ENCODE measurements at regions not wholly inside any gene's neighbourhood (a gene's known extent, or its start where the extent isn't known, plus 50 kb on each side); places are given as distances from the start of the nearest gene placed in this dataset.

GRCh38 chr17:22496450-22496849 is 804.1 kb downstream of the KCNJ18 start:
- H3K9me3 ChIP-seq (ENCODE audit: control extremely low read depth in 1 of 5, control insufficient read depth in 4 of 5, insufficient read depth in 2 of 5, low read depth in 1 of 5, low read length in 4 of 5) = peaks cover 0 to 1% (median 0%) of the 10 kb centered on the region in 5 experiments

GRCh38 chr17:22503322-22503899 is 811.1 kb downstream of the KCNJ18 start:
- Histone ChIP-seq H3K4me3 (ENCODE audit: control insufficient read depth in 1 of 7, extremely low read depth in 1 of 7, insufficient read depth in 4 of 7, low read depth in 2 of 7, low read length in 6 of 7) (no peak overlapping the region), H3K36me3 (ENCODE audit: control insufficient read depth in 4 of 4, insufficient read depth in 4 of 4, low read length in 3 of 4) (no peaks in the 10 kb centered on the region), H3K27ac (ENCODE audit: insufficient read depth in 1 of 2, low read depth in 1 of 2, low read length in 2 of 2, poor library complexity in 1 of 2, severe bottlenecking in 2 of 2) (no peak overlapping the region), H3K9me3 (ENCODE audit: control extremely low read depth in 1 of 5, control insufficient read depth in 4 of 5, insufficient read depth in 2 of 5, low read depth in 1 of 5, low read length in 4 of 5) (peaks cover 2 to 11% (median 5%) of the 10 kb centered on the region in 5 experiments), H3K4me1 (ENCODE audit: control extremely low read depth in 1 of 4, control insufficient read depth in 4 of 4, insufficient read depth in 4 of 4, low read length in 3 of 4) (no peaks in the 10 kb centered on the region), H3K27me3 (replicated peaks in 2 of 5; ENCODE audit: control insufficient read depth in 4 of 5, insufficient read depth in 5 of 5, low read length in 4 of 5) (no peaks in the 10 kb centered on the region)
- no peak for DNase-seq
- POLR2A ChIA-PET = no interaction called here
- CTCF ChIA-PET = no interaction called here
- WGBS (ENCODE audit: insufficient coverage) = 68% methylated on average over 4 of the region's 5 CpGs

More at GRCh38 chr17:22496450-22496849, 804.1 kb downstream of the KCNJ18 start:
- WGBS (ENCODE audit: insufficient coverage) = 89% methylated on average over 4 of the region's 5 CpGs
- H3K27ac ChIP-seq (ENCODE audit: insufficient read depth in 1 of 2, low read depth in 1 of 2, low read length in 2 of 2, poor library complexity in 1 of 2, severe bottlenecking in 2 of 2) = no peak overlapping the region
- H3K4me3 ChIP-seq (ENCODE audit: control insufficient read depth in 1 of 7, extremely low read depth in 1 of 7, insufficient read depth in 4 of 7, low read depth in 2 of 7, low read length in 6 of 7) = no peak overlapping the region
- ChIA-PET POLR2A (no interaction called here), CTCF (no interaction called here)
- H3K27me3 ChIP-seq (replicated peaks in 2 of 5; ENCODE audit: control insufficient read depth in 4 of 5, insufficient read depth in 5 of 5, low read length in 4 of 5) = no peaks in the 10 kb centered on the region
- DNase-seq = no peak
- H3K36me3 ChIP-seq (ENCODE audit: control insufficient read depth in 4 of 4, insufficient read depth in 4 of 4, low read length in 3 of 4) = no peaks in the 10 kb centered on the region
- H3K4me1 ChIP-seq (ENCODE audit: control extremely low read depth in 1 of 4, control insufficient read depth in 4 of 4, insufficient read depth in 4 of 4, low read length in 3 of 4) = no peaks in the 10 kb centered on the region

GRCh38 chr17:22505660-22506059 is 813.3 kb downstream of the KCNJ18 start:
- H3K36me3 ChIP-seq (ENCODE audit: control insufficient read depth in 4 of 4, insufficient read depth in 4 of 4, low read length in 3 of 4) = no peaks in the 10 kb centered on the region
- WGBS (ENCODE audit: insufficient coverage) = 82% methylated on average over 6 of the region's 10 CpGs
- no peaks in the 10 kb centered on the region for H3K4me1 ChIP-seq (ENCODE audit: control extremely low read depth in 1 of 4, control insufficient read depth in 4 of 4, insufficient read depth in 4 of 4, low read length in 3 of 4)
- no peak overlapping the region for H3K27ac ChIP-seq (ENCODE audit: insufficient read depth in 1 of 2, low read depth in 1 of 2, low read length in 2 of 2, poor library complexity in 1 of 2, severe bottlenecking in 2 of 2)
- no peak overlapping the region for H3K4me3 ChIP-seq (ENCODE audit: control insufficient read depth in 1 of 7, extremely low read depth in 1 of 7, insufficient read depth in 4 of 7, low read depth in 2 of 7, low read length in 6 of 7)
- DNase-seq = no peak
- H3K9me3 ChIP-seq (ENCODE audit: control extremely low read depth in 1 of 5, control insufficient read depth in 4 of 5, insufficient read depth in 2 of 5, low read depth in 1 of 5, low read length in 4 of 5) = peaks cover 2 to 11% (median 5%) of the 10 kb centered on the region in 5 experiments
- CTCF ChIA-PET = no interaction called here
- POLR2A ChIA-PET = no interaction called here
- no peaks in the 10 kb centered on the region for H3K27me3 ChIP-seq (replicated peaks in 2 of 5; ENCODE audit: control insufficient read depth in 4 of 5, insufficient read depth in 5 of 5, low read length in 4 of 5)

GRCh38 chr17:22506231-22506630 is 813.9 kb downstream of the KCNJ18 start:
- H3K27me3 ChIP-seq (replicated peaks in 2 of 5; ENCODE audit: control insufficient read depth in 4 of 5, insufficient read depth in 5 of 5, low read length in 4 of 5) = no peaks in the 10 kb centered on the region
- POLR2A ChIA-PET = no interaction called here
- WGBS (ENCODE audit: insufficient coverage) = 78% methylated on average over 21 of the region's 23 CpGs
- DNase-seq = no peak
- H3K9me3 ChIP-seq (ENCODE audit: control extremely low read depth in 1 of 5, control insufficient read depth in 4 of 5, insufficient read depth in 2 of 5, low read depth in 1 of 5, low read length in 4 of 5) = peaks cover 2 to 11% (median 5%) of the 10 kb centered on the region in 5 experiments
- H3K36me3 ChIP-seq (ENCODE audit: control insufficient read depth in 4 of 4, insufficient read depth in 4 of 4, low read length in 3 of 4) = no peaks in the 10 kb centered on the region
- H3K4me1 ChIP-seq (ENCODE audit: control extremely low read depth in 1 of 4, control insufficient read depth in 4 of 4, insufficient read depth in 4 of 4, low read length in 3 of 4) = no peaks in the 10 kb centered on the region
- CTCF ChIA-PET = no interaction called here
- H3K27ac ChIP-seq (ENCODE audit: insufficient read depth in 1 of 2, low read depth in 1 of 2, low read length in 2 of 2, poor library complexity in 1 of 2, severe bottlenecking in 2 of 2) = no peak overlapping the region
- H3K4me3 ChIP-seq (ENCODE audit: control insufficient read depth in 1 of 7, extremely low read depth in 1 of 7, insufficient read depth in 4 of 7, low read depth in 2 of 7, low read length in 6 of 7) = no peak overlapping the region

- no peaks in the 10 kb centered on the region for H3K27me3 ChIP-seq (replicated peaks in 2 of 5; ENCODE audit: control insufficient read depth in 4 of 5, insufficient read depth in 5 of 5, low read length in 4 of 5)
- H3K4me3 ChIP-seq (ENCODE audit: control insufficient read depth in 1 of 7, extremely low read depth in 1 of 7, insufficient read depth in 4 of 7, low read depth in 2 of 7, low read length in 6 of 7) = no peak overlapping the region
- H3K27ac ChIP-seq (ENCODE audit: insufficient read depth in 1 of 2, low read depth in 1 of 2, low read length in 2 of 2, poor library complexity in 1 of 2, severe bottlenecking in 2 of 2) = no peak overlapping the region
- H3K4me1 ChIP-seq (ENCODE audit: control extremely low read depth in 1 of 4, control insufficient read depth in 4 of 4, insufficient read depth in 4 of 4, low read length in 3 of 4) = no peaks in the 10 kb centered on the region
- CTCF ChIA-PET = no interaction called here
- H3K36me3 ChIP-seq (ENCODE audit: control insufficient read depth in 4 of 4, insufficient read depth in 4 of 4, low read length in 3 of 4) = no peaks in the 10 kb centered on the region
- WGBS (ENCODE audit: insufficient coverage) = 82% methylated on average over 7 of the region's 7 CpGs
- peaks cover 2 to 11% (median 5%) of the 10 kb centered on the region in 5 experiments for H3K9me3 ChIP-seq (ENCODE audit: control extremely low read depth in 1 of 5, control insufficient read depth in 4 of 5, insufficient read depth in 2 of 5, low read depth in 1 of 5, low read length in 4 of 5)
- POLR2A ChIA-PET = no interaction called here
- DNase-seq = no peak
Observed at GRCh38 chr17:22506861-22507260, 814.5 kb downstream of the KCNJ18 start.

GRCh38 chr17:22507823-22508222 is 815.5 kb downstream of the KCNJ18 start:
- POLR2A ChIA-PET = no interaction called here
- Histone ChIP-seq H3K27me3 (replicated peaks in 2 of 5; ENCODE audit: control insufficient read depth in 4 of 5, insufficient read depth in 5 of 5, low read length in 4 of 5) (no peaks in the 10 kb centered on the region), H3K36me3 (ENCODE audit: control insufficient read depth in 4 of 4, insufficient read depth in 4 of 4, low read length in 3 of 4) (no peaks in the 10 kb centered on the region), H3K27ac (ENCODE audit: insufficient read depth in 1 of 2, low read depth in 1 of 2, low read length in 2 of 2, poor library complexity in 1 of 2, severe bottlenecking in 2 of 2) (no peak overlapping the region), H3K9me3 (ENCODE audit: control extremely low read depth in 1 of 5, control insufficient read depth in 4 of 5, insufficient read depth in 2 of 5, low read depth in 1 of 5, low read length in 4 of 5) (peaks cover 2 to 11% (median 5%) of the 10 kb centered on the region in 5 experiments), H3K4me3 (ENCODE audit: control insufficient read depth in 1 of 7, extremely low read depth in 1 of 7, insufficient read depth in 4 of 7, low read depth in 2 of 7, low read length in 6 of 7) (no peak overlapping the region), H3K4me1 (ENCODE audit: control extremely low read depth in 1 of 4, control insufficient read depth in 4 of 4, insufficient read depth in 4 of 4, low read length in 3 of 4) (no peaks in the 10 kb centered on the region)
- 54% methylated on average over 3 of the region's 5 CpGs for WGBS (ENCODE audit: insufficient coverage)
- DNase-seq = no peak
- CTCF ChIA-PET = no interaction called here

GRCh38 chr17:22510504-22510903 is 818.2 kb downstream of the KCNJ18 start:
- ChIA-PET POLR2A (no interaction called here), CTCF (no interaction called here)
- no peak overlapping the region for H3K27ac ChIP-seq (ENCODE audit: insufficient read depth in 1 of 2, low read depth in 1 of 2, low read length in 2 of 2, poor library complexity in 1 of 2, severe bottlenecking in 2 of 2)
- H3K9me3 ChIP-seq (ENCODE audit: control extremely low read depth in 1 of 5, control insufficient read depth in 4 of 5, insufficient read depth in 2 of 5, low read depth in 1 of 5, low read length in 4 of 5) = peaks cover 0 to 8% (median 4%) of the 10 kb centered on the region in 5 experiments
- DNase-seq = no peak
- no peaks in the 10 kb centered on the region for H3K36me3 ChIP-seq (ENCODE audit: control insufficient read depth in 4 of 4, insufficient read depth in 4 of 4, low read length in 3 of 4)
- H3K4me1 ChIP-seq (ENCODE audit: control extremely low read depth in 1 of 4, control insufficient read depth in 4 of 4, insufficient read depth in 4 of 4, low read length in 3 of 4) = no peaks in the 10 kb centered on the region
- no peaks in the 10 kb centered on the region for H3K27me3 ChIP-seq (replicated peaks in 2 of 5; ENCODE audit: control insufficient read depth in 4 of 5, insufficient read depth in 5 of 5, low read length in 4 of 5)
- H3K4me3 ChIP-seq (ENCODE audit: control insufficient read depth in 1 of 7, extremely low read depth in 1 of 7, insufficient read depth in 4 of 7, low read depth in 2 of 7, low read length in 6 of 7) = no peak overlapping the region
- 61% methylated on average over 7 of the region's 7 CpGs for WGBS (ENCODE audit: insufficient coverage)

All from common myeloid progenitor, CD34-positive (primary cell).